ENCODE measurements at regions not wholly inside any gene's neighbourhood (a gene's known extent, or its start where the extent isn't known, plus 50 kb on each side); places are given as distances from the start of the nearest gene placed in this dataset.

DNA sequence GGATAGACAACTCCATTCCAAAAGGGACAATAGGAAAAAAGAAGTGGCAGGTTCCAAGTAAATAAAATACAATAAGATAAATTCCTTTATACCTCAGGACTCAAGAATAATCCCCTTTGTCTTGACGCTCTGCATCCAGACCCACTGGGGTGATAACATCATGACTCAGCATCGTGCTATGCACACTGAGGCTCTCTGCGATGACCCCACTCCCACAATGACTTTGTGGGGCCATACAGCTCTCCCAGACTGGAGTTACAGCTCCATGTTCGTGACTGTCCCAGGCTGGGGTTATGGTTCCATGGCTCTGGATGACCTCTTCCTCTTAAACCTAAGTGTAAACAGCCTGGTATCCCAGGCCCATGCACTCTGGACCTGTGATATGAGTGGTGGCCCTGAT, 254.5 kb upstream of the ADGRL3 start:
- no peak for DNase-seq (ENCODE audit: low spot score)
- TF ChIP-seq CTCF (IDR thresholded peaks at IDR 0.05; ENCODE audit: extremely low read depth, insufficient read depth, missing control alignments): no peak
- in situ Hi-C loops (cut with MboI; ENCODE audit: low pct_unique_long_range_greater_than_20kb, low sequenced_read_pairs, unreplicated experiment): no loop called here

- in situ Hi-C loops (cut with MboI; ENCODE audit: low pct_unique_long_range_greater_than_20kb, low sequenced_read_pairs, unreplicated experiment): no loop called here
- no peak for DNase-seq (ENCODE audit: low spot score)
- no peak for TF ChIP-seq CTCF (IDR thresholded peaks at IDR 0.05; ENCODE audit: extremely low read depth, insufficient read depth, missing control alignments)
These were observed 252.1 kb upstream of the ADGRL3 start for GRCh38 chr4:60948008-60948407.

DNA sequence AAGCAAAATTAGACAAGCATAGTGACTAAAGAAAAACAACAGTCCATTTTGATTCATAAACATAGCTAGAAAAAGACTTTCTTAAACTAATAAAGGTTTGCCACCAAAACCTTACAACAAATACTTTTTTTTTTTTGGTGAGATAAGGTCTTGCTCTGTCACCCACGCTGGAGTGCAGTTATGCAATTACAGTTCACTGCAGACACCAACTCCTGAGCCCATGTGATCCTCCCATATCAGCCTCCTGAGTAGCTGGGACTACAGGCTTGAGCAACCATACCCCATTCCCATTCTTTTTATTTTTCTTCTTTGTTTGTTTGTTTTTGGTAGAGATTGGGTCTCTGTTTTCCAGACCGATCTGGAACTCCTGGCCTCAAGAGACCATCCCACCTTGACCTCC, 247.2 kb upstream of the ADGRL3 start:
- no peak for DNase-seq (ENCODE audit: low spot score)
- in situ Hi-C loops (cut with MboI; ENCODE audit: low pct_unique_long_range_greater_than_20kb, low sequenced_read_pairs, unreplicated experiment): no loop called here
- no peak for TF ChIP-seq CTCF (IDR thresholded peaks at IDR 0.05; ENCODE audit: extremely low read depth, insufficient read depth, missing control alignments)

DNA sequence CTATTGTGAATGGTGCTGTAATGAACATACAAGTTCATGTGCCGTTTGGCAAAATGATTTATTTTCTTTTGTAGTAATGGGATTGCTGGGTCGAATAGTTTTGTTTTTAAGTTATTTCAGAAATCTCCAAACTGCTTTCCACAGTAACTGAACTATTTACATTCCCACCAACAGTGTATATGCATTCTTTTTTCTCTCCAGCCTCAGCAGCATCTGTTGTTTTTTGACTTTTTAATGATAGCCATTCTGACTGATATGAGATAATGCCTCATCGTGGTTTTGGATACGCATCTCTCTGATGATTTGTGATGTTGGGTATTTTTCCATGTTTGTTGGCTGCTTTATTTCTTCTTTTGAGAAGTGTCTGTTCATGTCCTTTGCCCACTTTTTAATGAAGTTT, 246.3 kb upstream of the ADGRL3 start:
- no peak for DNase-seq (ENCODE audit: low spot score)
- in situ Hi-C loops (cut with MboI; ENCODE audit: low pct_unique_long_range_greater_than_20kb, low sequenced_read_pairs, unreplicated experiment): no loop called here
- no peak for TF ChIP-seq CTCF (IDR thresholded peaks at IDR 0.05; ENCODE audit: extremely low read depth, insufficient read depth, missing control alignments)

GRCh38 chr4:60962286-60962685, 237.8 kb upstream of the ADGRL3 start:
- peak; percentile 3 for TF ChIP-seq CTCF (IDR thresholded peaks at IDR 0.05; ENCODE audit: extremely low read depth, insufficient read depth, missing control alignments)
- no peak for DNase-seq (ENCODE audit: low spot score)
- in situ Hi-C loops (cut with MboI; ENCODE audit: low pct_unique_long_range_greater_than_20kb, low sequenced_read_pairs, unreplicated experiment): no loop called here

- in situ Hi-C loops (cut with MboI; ENCODE audit: low pct_unique_long_range_greater_than_20kb, low sequenced_read_pairs, unreplicated experiment): no loop called here
- TF ChIP-seq CTCF (IDR thresholded peaks at IDR 0.05; ENCODE audit: extremely low read depth, insufficient read depth, missing control alignments): no peak
- no peak for DNase-seq (ENCODE audit: low spot score)
These were observed 218.6 kb upstream of the ADGRL3 start for GRCh38 chr4:60981534-60981933.

DNA sequence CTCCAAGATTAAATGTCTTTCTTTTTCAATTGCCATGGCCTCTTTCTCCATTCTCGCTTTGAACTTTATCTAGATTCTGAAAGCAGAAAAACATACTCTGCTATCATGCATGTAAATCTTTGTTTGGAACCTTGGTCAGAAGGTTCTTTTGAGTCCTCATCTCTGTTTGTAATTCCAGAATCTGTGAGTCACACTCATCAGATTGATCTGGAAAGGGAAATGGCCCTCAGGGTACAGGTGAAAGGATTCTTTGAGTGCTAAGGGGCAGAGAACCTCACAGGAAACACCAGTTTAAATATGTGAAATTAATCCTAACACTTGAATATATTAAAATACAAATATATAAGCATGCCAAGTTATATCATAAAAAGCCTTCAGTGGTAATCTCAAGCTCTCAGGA, 211.0 kb upstream of the ADGRL3 start:
- in situ Hi-C loops (cut with MboI; ENCODE audit: low pct_unique_long_range_greater_than_20kb, low sequenced_read_pairs, unreplicated experiment): no loop called here
- no peak for TF ChIP-seq CTCF (IDR thresholded peaks at IDR 0.05; ENCODE audit: extremely low read depth, insufficient read depth, missing control alignments)

More for the DNA sequence above, 211.0 kb upstream of the ADGRL3 start:
- no peak for DNase-seq (ENCODE audit: low spot score)

Data from GM13977 (cell line).